GM23338 (cell line): ENCODE measurements at regions not wholly inside any gene's neighbourhood (a gene's known extent, or its start where the extent isn't known, plus 50 kb on each side); places are given as distances from the start of the nearest gene placed in this dataset.

Source experiments
- ATAC-seq: fragments of 200-7000 bp; cut with Tn5 transposase; 3 replicates; pipeline ENCODE4 v1.9.1; 2020
- DNase-seq: peaks from one replicate; pipeline ENCODE4 v3.0.0-alpha.2; 2015; ENCODE audit warnings: low spot score
- H2AFZ ChIP-seq: fragments of 200-600 bp; sonication (generic); 2 replicates; pipeline ENCODE4 v1.8.0; 2016; ENCODE audit warnings: antibody characterized with exemption, mild to moderate bottlenecking, moderate library complexity
- H3F3A ChIP-seq: fragments of 200-600 bp; sonication (generic); replicated peaks from 2 replicates; pipeline ENCODE4 v1.8.0; 2017; ENCODE audit warnings: antibody characterized with exemption, mixed run types, low read depth
- H3K27ac ChIP-seq: fragments of 200-600 bp; sonication (generic); 2 replicates; pipeline ENCODE4 v1.6.1; 2016; ENCODE audit warnings: low read depth
- H3K27me3 ChIP-seq: fragments of 200-600 bp; sonication (generic); 2 replicates; pipeline ENCODE4 v1.8.0; 2016; ENCODE audit warnings: mild to moderate bottlenecking, mixed run types, moderate library complexity; ENCODE audit not compliant: insufficient read depth
- H3K36me3 ChIP-seq: fragments of 200-600 bp; sonication (generic); 2 replicates; pipeline ENCODE4 v1.8.0; 2016; ENCODE audit warnings: mild to moderate bottlenecking; ENCODE audit not compliant: insufficient read depth
- H3K4me1 ChIP-seq: fragments of 200-600 bp; sonication (generic); 2 replicates; pipeline ENCODE4 v1.8.0; 2016; ENCODE audit warnings: mild to moderate bottlenecking, moderate library complexity; ENCODE audit not compliant: insufficient read depth
- H3K4me2 ChIP-seq: fragments of 200-600 bp; sonication (generic); 2 replicates; pipeline ENCODE4 v1.7.1; 2017; ENCODE audit warnings: mixed run types
- H3K4me3 ChIP-seq: fragments of 200-600 bp; sonication (generic); 2 replicates; pipeline ENCODE4 v1.6.1; 2016; ENCODE audit warnings: mixed run types
- H3K79me2 ChIP-seq: fragments of 200-600 bp; sonication (generic); replicated peaks from 2 replicates; pipeline ENCODE4 v1.8.0; 2017; ENCODE audit warnings: mild to moderate bottlenecking; ENCODE audit not compliant: insufficient read depth
- H3K9me2 ChIP-seq: fragments of 200-600 bp; sonication (generic); 2 replicates; pipeline ENCODE4 v1.8.0; 2017; ENCODE audit not compliant: insufficient read depth
- H4K20me1 ChIP-seq: fragments of 200-600 bp; sonication (generic); replicated peaks from 2 replicates; pipeline ENCODE4 v1.8.0; 2017; ENCODE audit warnings: mild to moderate bottlenecking; ENCODE audit not compliant: insufficient read depth
- H3K27ac Mint-ChIP-seq: 2 replicates; pipeline ENCODE4 v1.8.0; 2020; ENCODE audit warnings: inconsistent platforms, mild to moderate bottlenecking, moderate library complexity, mixed read lengths
- H3K27me3 Mint-ChIP-seq: 3 replicates; pipeline ENCODE4 v1.8.0; 2022; ENCODE audit warnings: low read depth, mild to moderate bottlenecking, moderate library complexity, mixed read lengths, inconsistent platforms; ENCODE audit not compliant: insufficient read depth, poor library complexity
- H3K36me3 Mint-ChIP-seq: 3 replicates; pipeline ENCODE4 v1.8.0; 2021; ENCODE audit warnings: low read depth, mild to moderate bottlenecking, inconsistent platforms, moderate library complexity, mixed read lengths
- H3K4me1 Mint-ChIP-seq: 3 replicates; pipeline ENCODE4 v1.8.0; 2020; ENCODE audit warnings: mild to moderate bottlenecking, inconsistent platforms, mixed read lengths
- H3K4me3 Mint-ChIP-seq: 3 replicates; pipeline ENCODE4 v1.8.0; 2021; ENCODE audit warnings: moderate library complexity, mild to moderate bottlenecking, inconsistent platforms, mixed read lengths
- H3K9me3 Mint-ChIP-seq: 3 replicates; pipeline ENCODE4 v1.8.0; 2020; ENCODE audit warnings: moderate library complexity, mild to moderate bottlenecking, inconsistent platforms, mixed read lengths
- CTCF ChIP-seq, 2 experiments: fragments of 200-600 bp in 1 of 2; sonication (generic) in 1 of 2; conservative IDR thresholded peaks; 2 replicates each; pipeline versions ENCODE4 v1.5.1 to v1.6.1; 2016 to 2017; ENCODE audit warnings: antibody characterized with exemption in 2 of 2, low read depth in 2 of 2, mild to moderate bottlenecking in 2 of 2, moderate library complexity in 1 of 2
- EZH2phosphoT487 ChIP-seq: fragments of 200-600 bp; sonication (generic); IDR thresholded peaks from one replicate; pipeline ENCODE4 v1.8.1; 2018; ENCODE audit warnings: antibody characterized with exemption; ENCODE audit not compliant: unreplicated experiment
- ZNF462 ChIP-seq: fragments of 250-450 bp; sonication (Bioruptor Pico); IDR thresholded peaks from 2 replicates; pipeline ENCODE4 v1.5.0; 2020; ENCODE audit warnings: mild to moderate bottlenecking, moderate library complexity

GRCh38 chr11:76732643-76733042 lies 50.5 kb upstream of the TSKU start:
- Mint-ChIP-seq H3K4me1 (peaks cover 30% of the 10 kb centered on the region), H3K36me3 (no peaks in the 10 kb centered on the region), H3K27ac (no peak overlapping the region), H3K4me3 (no peak overlapping the region), H3K9me3 (no peaks in the 10 kb centered on the region), H3K27me3 (peaks cover 18% of the 10 kb centered on the region)
- H3K4me2 ChIP-seq: no peak overlapping the region
- H3K9me2 ChIP-seq: no peaks in the 10 kb centered on the region
- no peak overlapping the region for H2AFZ ChIP-seq
- no peak overlapping the region for H3K27ac ChIP-seq
- no peaks in the 10 kb centered on the region for H3F3A ChIP-seq
- no peaks in the 10 kb centered on the region for H3K79me2 ChIP-seq
- H3K36me3 ChIP-seq: no peaks in the 10 kb centered on the region
- no peaks in the 10 kb centered on the region for H3K27me3 ChIP-seq
- H3K4me1 ChIP-seq: peaks cover 14% of the 10 kb centered on the region
- ATAC-seq (no peak), DNase-seq (no peak)
- no peak for TF ChIP-seq ZNF462 (CRISPR knock-in tag)
- no peak for TF ChIP-seq CTCF (conservative IDR thresholded peaks at IDR 0.05; ENCODE audit: low read depth in 2 of 2)
- no peak for TF ChIP-seq EZH2phosphoT487
- no peaks in the 10 kb centered on the region for H4K20me1 ChIP-seq
- H3K4me3 ChIP-seq: no peak overlapping the region
